ENCODE measurements at regions not wholly inside any gene's neighbourhood (a gene's known extent, or its start where the extent isn't known, plus 50 kb on each side); places are given as distances from the start of the nearest gene placed in this dataset.

- TF ChIP-seq CTCF (IDR thresholded peaks at IDR 0.05): no peak
- no peak for TF ChIP-seq EP300 (IDR thresholded peaks at IDR 0.05)
- TF ChIP-seq POLR2A (IDR thresholded peaks at IDR 0.05): no peak
These were observed 1321.0 kb downstream of the BRD1 start for GRCh38 chr22:48506506-48507145.
